SH-SY5Y (cell line): ENCODE measurements at regions not wholly inside any gene's neighbourhood (a gene's known extent, or its start where the extent isn't known, plus 50 kb on each side); places are given as distances from the start of the nearest gene placed in this dataset.

Experiments used
- GATA2 ChIP-seq: IDR thresholded peaks from 2 replicates; pipeline ENCODE4 v1.6.1; 2011; ENCODE audit warnings: mild to moderate bottlenecking, low read depth, low read length
- GATA3 ChIP-seq: IDR thresholded peaks from 2 replicates; pipeline ENCODE4 v1.6.1; 2011; ENCODE audit warnings: low read depth, mild to moderate bottlenecking, low read length, moderate library complexity

GRCh38 chr1:224541901-224542630, 74.1 kb upstream of the CNIH3 start:
- TF ChIP-seq GATA2: no peak
- TF ChIP-seq GATA3: no peak
